ENCODE measurements at regions not wholly inside any gene's neighbourhood (a gene's known extent, or its start where the extent isn't known, plus 50 kb on each side); places are given as distances from the start of the nearest gene placed in this dataset.

DNA sequence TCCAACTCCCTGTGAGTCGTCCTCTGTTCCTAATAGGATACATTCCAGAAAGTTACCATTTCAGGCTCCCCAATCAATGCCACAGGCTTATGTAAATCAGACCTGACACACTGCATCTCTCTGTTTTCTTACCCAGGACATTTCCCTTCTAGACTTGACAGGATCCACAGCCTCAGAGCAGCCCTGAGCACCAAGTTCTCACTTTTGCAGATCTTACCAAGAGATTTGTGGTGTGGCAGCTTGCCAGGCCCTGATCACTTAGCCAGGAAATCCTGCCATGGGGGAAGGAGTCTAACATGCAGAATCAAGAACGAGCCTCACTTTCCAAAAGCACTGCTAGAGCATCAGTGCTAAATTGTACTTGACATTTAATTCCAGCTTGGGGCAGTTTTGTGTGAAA is 202.9 kb downstream of the TBX15 start:
- no peak for TF ChIP-seq EP300 (IDR thresholded peaks at IDR 0.05)
- TF ChIP-seq, protein P1, sequence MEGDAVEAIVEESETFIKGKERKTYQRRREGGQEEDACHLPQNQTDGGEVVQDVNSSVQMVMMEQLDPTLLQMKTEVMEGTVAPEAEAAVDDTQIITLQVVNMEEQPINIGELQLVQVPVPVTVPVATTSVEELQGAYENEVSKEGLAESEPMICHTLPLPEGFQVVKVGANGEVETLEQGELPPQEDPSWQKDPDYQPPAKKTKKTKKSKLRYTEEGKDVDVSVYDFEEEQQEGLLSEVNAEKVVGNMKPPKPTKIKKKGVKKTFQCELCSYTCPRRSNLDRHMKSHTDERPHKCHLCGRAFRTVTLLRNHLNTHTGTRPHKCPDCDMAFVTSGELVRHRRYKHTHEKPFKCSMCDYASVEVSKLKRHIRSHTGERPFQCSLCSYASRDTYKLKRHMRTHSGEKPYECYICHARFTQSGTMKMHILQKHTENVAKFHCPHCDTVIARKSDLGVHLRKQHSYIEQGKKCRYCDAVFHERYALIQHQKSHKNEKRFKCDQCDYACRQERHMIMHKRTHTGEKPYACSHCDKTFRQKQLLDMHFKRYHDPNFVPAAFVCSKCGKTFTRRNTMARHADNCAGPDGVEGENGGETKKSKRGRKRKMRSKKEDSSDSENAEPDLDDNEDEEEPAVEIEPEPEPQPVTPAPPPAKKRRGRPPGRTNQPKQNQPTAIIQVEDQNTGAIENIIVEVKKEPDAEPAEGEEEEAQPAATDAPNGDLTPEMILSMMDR (IDR thresholded peaks at IDR 0.05) = no peak
